ENCODE measurements at regions not wholly inside any gene's neighbourhood (a gene's known extent, or its start where the extent isn't known, plus 50 kb on each side); places are given as distances from the start of the nearest gene placed in this dataset.

GRCh38 chr11:29783506-29783905 is 233.3 kb downstream of the KCNA4 start:
- DNase-seq (ENCODE audit: extremely low read depth, low read depth), result no peak

GRCh38 chr11:29782447-29782846 is 234.4 kb downstream of the KCNA4 start:
- no peak for DNase-seq (ENCODE audit: extremely low read depth, low read depth)

- no peak for DNase-seq (ENCODE audit: extremely low read depth, low read depth)
Observed at GRCh38 chr11:29781268-29781667, 235.6 kb downstream of the KCNA4 start.

- no peak for DNase-seq (ENCODE audit: extremely low read depth, low read depth)
Observed at GRCh38 chr11:29780756-29781155, 236.1 kb downstream of the KCNA4 start.

- no peak for DNase-seq (ENCODE audit: extremely low read depth, low read depth)
Observed at GRCh38 chr11:29773656-29774264, 243.1 kb downstream of the KCNA4 start.

- DNase-seq (ENCODE audit: extremely low read depth, low read depth), result no peak
Observed at GRCh38 chr11:29756871-29757270, 260.0 kb downstream of the KCNA4 start.

- no peak for DNase-seq (ENCODE audit: extremely low read depth, low read depth)
Observed at GRCh38 chr11:29755474-29755873, 261.4 kb downstream of the KCNA4 start.

GRCh38 chr11:29751618-29752017 is 265.2 kb downstream of the KCNA4 start:
- no peak for DNase-seq (ENCODE audit: extremely low read depth, low read depth)

- no peak for DNase-seq (ENCODE audit: extremely low read depth, low read depth)
Observed at GRCh38 chr11:29750392-29750791, 266.4 kb downstream of the KCNA4 start.

- no peak for DNase-seq (ENCODE audit: extremely low read depth, low read depth)
Observed at GRCh38 chr11:29734287-29734686, 282.5 kb downstream of the KCNA4 start.

- no peak for DNase-seq (ENCODE audit: extremely low read depth, low read depth)
Observed at GRCh38 chr11:29713831-29714320, 303.0 kb downstream of the KCNA4 start.

- no peak for DNase-seq (ENCODE audit: extremely low read depth, low read depth)
Observed at GRCh38 chr11:29712616-29713015, 304.2 kb downstream of the KCNA4 start.

GRCh38 chr11:29707924-29708323 is 308.9 kb downstream of the KCNA4 start:
- no peak for DNase-seq (ENCODE audit: extremely low read depth, low read depth)

GRCh38 chr11:29685361-29685760 is 331.5 kb downstream of the KCNA4 start:
- DNase-seq (ENCODE audit: extremely low read depth, low read depth), result peak; percentile 1

- no peak for DNase-seq (ENCODE audit: extremely low read depth, low read depth)
Observed at GRCh38 chr11:29682856-29683255, 334.0 kb downstream of the KCNA4 start.

GRCh38 chr11:29679996-29680395 is 336.8 kb downstream of the KCNA4 start:
- DNase-seq (ENCODE audit: extremely low read depth, low read depth), result no peak

GRCh38 chr11:29676993-29677392 is 339.8 kb downstream of the KCNA4 start:
- no peak for DNase-seq (ENCODE audit: extremely low read depth, low read depth)

GRCh38 chr11:29669310-29669709 is 347.5 kb downstream of the KCNA4 start:
- no peak for DNase-seq (ENCODE audit: extremely low read depth, low read depth)

- DNase-seq (ENCODE audit: extremely low read depth, low read depth), result no peak
Observed at GRCh38 chr11:29657709-29658108, 359.1 kb downstream of the KCNA4 start.

- DNase-seq (ENCODE audit: extremely low read depth, low read depth), result no peak
Observed at GRCh38 chr11:29656597-29656996, 360.2 kb downstream of the KCNA4 start.

- DNase-seq (ENCODE audit: extremely low read depth, low read depth), result no peak
Observed at GRCh38 chr11:29645373-29645772, 371.5 kb downstream of the KCNA4 start.

- DNase-seq (ENCODE audit: extremely low read depth, low read depth), result no peak
Observed at GRCh38 chr11:29641201-29641600, 375.6 kb downstream of the KCNA4 start.

GRCh38 chr11:29634744-29635143 is 382.1 kb downstream of the KCNA4 start:
- no peak for DNase-seq (ENCODE audit: extremely low read depth, low read depth)
